K562 (cell line): ENCODE measurements at regions not wholly inside any gene's neighbourhood (a gene's known extent, or its start where the extent isn't known, plus 50 kb on each side); places are given as distances from the start of the nearest gene placed in this dataset.

Source experiments
- ATAC-seq: fragments of 200-7000 bp; cut with Tn5 transposase; 3 replicates; pipeline ENCODE4 v1.9.1; 2020; ENCODE audit warnings: moderate library complexity
- BruUV-seq: library from RNA; stranded (reverse); fragments of 400-500 nt; replicated peaks from 2 replicates; lab custom pipeline; 2021; lab: Mats Ljungman, UMichigan
- CTCF ChIA-PET: fragments of 300-600 bp; formaldehyde crosslinking; extraction: SDS; loops from one replicate; lab custom pipeline; 2021; ENCODE audit warnings: low intra/inter-chr PET ratio; lab: Yijun Ruan, JAX
- POLR2A ChIA-PET: fragments of 300-600, 350-650 bp; sonication (Branson Sonifier 250); formaldehyde crosslinking; extraction: SDS; loops from one replicate; lab custom pipeline; 2021; ENCODE audit warnings: antibody characterized with exemption, inconsistent platforms; lab: Yijun Ruan, JAX
- DNase-seq, 4 experiments: peaks; one replicate each; pipeline versions ENCODE4 v3.0.0 to v3.0.0-alpha.2; 2011 to 2018; ENCODE audit warnings: low spot score in 3 of 4, mixed read lengths in 3 of 4; ENCODE audit errors: extremely low read depth in 1 of 4
- FAIRE-seq: peaks from 2 replicates; lab custom pipeline; 2011; peaks lifted over from hg19 to GRCh38; lab: Jason Lieb, UNC
- H2AFZ ChIP-seq: 2 replicates; pipeline ENCODE4 v1.6.0; 2011; ENCODE audit warnings: low read depth, low read length, control low read depth, inconsistent platforms
- H3K27ac ChIP-seq: fragments of 200-600 bp; 3 replicates; pipeline ENCODE4 v1.8.0; 2011; ENCODE audit warnings: low read depth, mild to moderate bottlenecking, control low read depth, inconsistent platforms, low read length, moderate library complexity, mixed read lengths; ENCODE audit errors: extremely low read depth
- H3K27me3 ChIP-seq, 2 experiments: fragments of 300-600 bp in 1 of 2; 2 replicates in 1 of 2; 3 replicates in 1 of 2; pipeline versions ENCODE4 v1.6.0 to v1.8.0; 2011; ENCODE audit warnings: inconsistent platforms in 2 of 2, low read length in 2 of 2, mild to moderate bottlenecking in 1 of 2, mixed read lengths in 1 of 2, moderate library complexity in 1 of 2; ENCODE audit not compliant: control insufficient read depth in 2 of 2, insufficient read depth in 2 of 2
- H3K36me3 ChIP-seq: fragments of 300-600 bp; 3 replicates; pipeline ENCODE4 v1.8.0; 2011; ENCODE audit warnings: mild to moderate bottlenecking, low read length, inconsistent platforms; ENCODE audit not compliant: control insufficient read depth, insufficient read depth
- H3K4me1 ChIP-seq, 2 experiments: fragments of 200-600 bp in 1 of 2; replicated peaks in 1 of 2; 2 replicates in 1 of 2; 3 replicates in 1 of 2; pipeline versions ENCODE4 v1.5.1 to v1.8.0; 2011; ENCODE audit warnings: inconsistent platforms in 2 of 2, low read length in 2 of 2, mild to moderate bottlenecking in 1 of 2, mixed read lengths in 1 of 2, moderate library complexity in 1 of 2; ENCODE audit not compliant: control insufficient read depth in 2 of 2, insufficient read depth in 2 of 2
- H3K4me2 ChIP-seq: 2 replicates; pipeline ENCODE4 v1.6.1; 2011; ENCODE audit warnings: low read length, control low read depth, inconsistent platforms, mixed read lengths; ENCODE audit not compliant: insufficient read depth
- H3K4me3 ChIP-seq: fragments of 200-600 bp; sonication (generic), shearing (Covaris generic); 2 replicates; pipeline ENCODE4 v1.5.1; 2016; ENCODE audit warnings: control low read depth, inconsistent platforms
- H3K79me2 ChIP-seq: fragments of 200-600 bp; 3 replicates; pipeline ENCODE4 v1.8.0; 2011; ENCODE audit warnings: low read length, inconsistent platforms; ENCODE audit not compliant: control insufficient read depth, insufficient read depth
- H3K9ac ChIP-seq, 2 experiments: 2 replicates each; pipeline versions ENCODE4 v1.6.0 to v1.6.1; 2011; ENCODE audit warnings: low read depth in 2 of 2, low read length in 2 of 2, control low read depth in 1 of 2, inconsistent platforms in 1 of 2, mild to moderate bottlenecking in 1 of 2, mixed read lengths in 1 of 2; ENCODE audit not compliant: insufficient read depth in 1 of 2
- H3K9me1 ChIP-seq: one replicate; pipeline ENCODE4 v1.6.0; 2011; ENCODE audit warnings: inconsistent platforms, mild to moderate bottlenecking, low read length, moderate library complexity; ENCODE audit not compliant: control insufficient read depth, insufficient read depth
- H3K9me3 ChIP-seq: replicated peaks from 2 replicates; pipeline ENCODE4 v1.5.1; 2011; ENCODE audit warnings: low read depth, low read length, inconsistent platforms; ENCODE audit not compliant: control insufficient read depth, insufficient read depth
- H4K20me1 ChIP-seq: replicated peaks from 2 replicates; pipeline ENCODE4 v1.6.1; 2011; ENCODE audit warnings: low read length, inconsistent platforms, mixed read lengths; ENCODE audit not compliant: control insufficient read depth, insufficient read depth
- ATF7 ChIP-seq: fragments of 450-650 bp; IDR thresholded peaks from 2 replicates; pipeline ENCODE4 v1.7.1; 2014; ENCODE audit warnings: mild to moderate bottlenecking, moderate library complexity
- DIDO1 ChIP-seq: fragments of 450-650 bp; IDR thresholded peaks from 2 replicates; pipeline ENCODE4 v1.6.1; 2016; ENCODE audit warnings: low read depth, missing biosample characterization, missing genetic modification characterization
- HDAC3 ChIP-seq: fragments of 450-650 bp; IDR thresholded peaks from 2 replicates; pipeline ENCODE4 v1.6.1; 2018; ENCODE audit warnings: borderline replicate concordance, mild to moderate bottlenecking, moderate library complexity; ENCODE audit not compliant: partially characterized antibody
- HDAC8 ChIP-seq: fragments of 450-650 bp; IDR thresholded peaks from 2 replicates; pipeline ENCODE4 v1.6.1; 2016; ENCODE audit warnings: mild to moderate bottlenecking, missing genetic modification characterization, moderate library complexity, missing compliant biosample characterization
- HINFP ChIP-seq: fragments of 450-650 bp; conservative IDR thresholded peaks from 2 replicates; pipeline ENCODE4 v1.6.1; 2016; ENCODE audit warnings: missing genetic modification characterization, low read depth, mild to moderate bottlenecking, control low read depth, missing compliant biosample characterization
- HOMEZ ChIP-seq: fragments of 250-450 bp; sonication (Bioruptor Pico); IDR thresholded peaks from 2 replicates; pipeline ENCODE4 v1.4.0; 2020; ENCODE audit warnings: mild to moderate bottlenecking, moderate library complexity
- MIER1 ChIP-seq: fragments of 450-650 bp; IDR thresholded peaks from 2 replicates; pipeline ENCODE4 v1.6.1; 2016; ENCODE audit warnings: antibody characterized with exemption, mild to moderate bottlenecking, low read depth
- SRSF7 ChIP-seq: fragments of 200-400 bp; formaldehyde crosslinking; optimal IDR thresholded peaks from 2 replicates; pipeline ENCODE3; 2017; ENCODE audit warnings: mild to moderate bottlenecking, low read depth, low read length
- TSC22D4 ChIP-seq: fragments of 450-650 bp; IDR thresholded peaks from 2 replicates; pipeline ENCODE4 v1.6.1; 2016; ENCODE audit warnings: missing genetic modification characterization, missing biosample characterization, control low read depth
- XRCC4 ChIP-seq: IDR thresholded peaks from one replicate; pipeline ENCODE4 v1.6.1; 2011; ENCODE audit not compliant: insufficient read depth, insufficient read length; ENCODE audit errors: extremely low read depth
- ZBTB26 ChIP-seq: fragments of 450-650 bp; formaldehyde crosslinking; IDR thresholded peaks from 2 replicates; pipeline ENCODE4 v1.4.0; 2022; ENCODE audit warnings: missing genetic modification characterization
- ZNF436 ChIP-seq: fragments of 250-450, 450-650 bp; sonication (Bioruptor Pico); formaldehyde crosslinking; IDR thresholded peaks from 2 replicates; pipeline ENCODE4 v1.7.0; 2020; ENCODE audit warnings: mild to moderate bottlenecking
- ZNF583 ChIP-seq: fragments of 250-450 bp; sonication (Bioruptor Pico); IDR thresholded peaks from 2 replicates; pipeline ENCODE4 v1.4.0; 2020
- WGBS: fragments of 100-300 bp; shearing (Covaris generic); methylation state at CpG from one replicate; pipeline ENCODE4 v1.1.6; 2016; ENCODE audit warnings: low coverage, mixed read lengths; ENCODE audit not compliant: insufficient coverage; ENCODE audit errors: missing lambda C conversion rate; 5-methylcytosine and 5-hydroxymethylcytosine counted together
- in situ Hi-C: fragments of 300-500 bp; cut with MboI; formaldehyde crosslinking; loops from 4 replicates; pipeline ENCODE4 v1.15.0; 2018; ENCODE audit warnings: inconsistent platforms, mixed read lengths
- intact Hi-C: fragments of 100-400 bp; cut with micrococcal nuclease; formaldehyde crosslinking; loops from 2 replicates; pipeline ENCODE4 v1.14.2; 2022
- TF ChIP-seq, protein P1 (sequence below): fragments of 450-650 bp; IDR thresholded peaks from 2 replicates; pipeline ENCODE4 v1.6.1; 2016; ENCODE audit warnings: missing biosample characterization, missing genetic modification characterization

GRCh38 chr5:110104726-110105669 is 415.3 kb downstream of the MAN2A1 start:
- POLR2A ChIA-PET = no interaction called here
- Histone ChIP-seq H3K27ac (no peak overlapping the region), H3K4me3 (no peak overlapping the region), H4K20me1 (no peaks in the 10 kb centered on the region)
- intact Hi-C loops (no loop called here), in situ Hi-C loops (no loop called here)
- no TSS peak for BruUV-seq
- TF ChIP-seq, protein P1, sequence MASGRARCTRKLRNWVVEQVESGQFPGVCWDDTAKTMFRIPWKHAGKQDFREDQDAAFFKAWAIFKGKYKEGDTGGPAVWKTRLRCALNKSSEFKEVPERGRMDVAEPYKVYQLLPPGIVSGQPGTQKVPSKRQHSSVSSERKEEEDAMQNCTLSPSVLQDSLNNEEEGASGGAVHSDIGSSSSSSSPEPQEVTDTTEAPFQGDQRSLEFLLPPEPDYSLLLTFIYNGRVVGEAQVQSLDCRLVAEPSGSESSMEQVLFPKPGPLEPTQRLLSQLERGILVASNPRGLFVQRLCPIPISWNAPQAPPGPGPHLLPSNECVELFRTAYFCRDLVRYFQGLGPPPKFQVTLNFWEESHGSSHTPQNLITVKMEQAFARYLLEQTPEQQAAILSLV = no peak
- TF ChIP-seq HDAC8 (tag) (no peak), DIDO1 (tag) (no peak), XRCC4 (no peak), HOMEZ (CRISPR knock-in tag) (no peak), HDAC3 (no peak), MIER1 (no peak), ATF7 (no peak), TSC22D4 (no peak), SRSF7 (no peak), ZBTB26 (CRISPR knock-in tag) (no peak), ZNF583 (no peak), HINFP (tag) (no peak), ZNF436 (CRISPR knock-in tag) (no peak)
- TF ChIP-seq, all 486 proteins: peak for 0
- CTCF ChIA-PET = no interaction called here
- Histone ChIP-seq H3K36me3 (no peaks in the 10 kb centered on the region), H3K4me1 (no peaks in the 10 kb centered on the region), H3K9ac (no peak overlapping the region), H3K9me3 (no peaks in the 10 kb centered on the region), H3K79me2 (no peaks in the 10 kb centered on the region), H3K27me3 (no peaks in the 10 kb centered on the region), H2AFZ (no peak overlapping the region), H3K4me2 (no peak overlapping the region), H3K9me1 (no peaks in the 10 kb centered on the region)
- FAIRE-seq = no peak
- DNase-seq = no peak
- WGBS = 2% methylated on average over 4 of the region's 4 CpGs
- ATAC-seq = no peak
